ENCODE measurements at regions not wholly inside any gene's neighbourhood (a gene's known extent, or its start where the extent isn't known, plus 50 kb on each side); places are given as distances from the start of the nearest gene placed in this dataset.

- H3K4me3 Mint-ChIP-seq = no peak overlapping the region
- no peaks in the 10 kb centered on the region for H3K36me3 Mint-ChIP-seq
- H3K9me3 Mint-ChIP-seq = peaks cover 3% of the 10 kb centered on the region
- no peaks in the 10 kb centered on the region for H3K4me1 Mint-ChIP-seq (ENCODE audit: low read depth)
- no peak overlapping the region for H3K27ac Mint-ChIP-seq
- H3K27me3 Mint-ChIP-seq = peaks cover 2% of the 10 kb centered on the region
- intact Hi-C loops (cut with micrococcal nuclease) = no loop called here
- POLR2A ChIA-PET = no interaction called here
- CTCF ChIA-PET = no interaction called here
- DNase-seq = no peak
Observed at GRCh38 chr16:49910541-49911071, 54.7 kb upstream of the ZNF423 start.

- no peak overlapping the region for H3K4me3 Mint-ChIP-seq
- no peak overlapping the region for H3K27ac Mint-ChIP-seq
- POLR2A ChIA-PET = no interaction called here
- CTCF ChIA-PET = no interaction called here
- no peaks in the 10 kb centered on the region for H3K4me1 Mint-ChIP-seq (ENCODE audit: low read depth)
- H3K36me3 Mint-ChIP-seq = no peaks in the 10 kb centered on the region
- H3K27me3 Mint-ChIP-seq = peaks cover 2% of the 10 kb centered on the region
- intact Hi-C loops (cut with micrococcal nuclease) = no loop called here
- peaks cover 3% of the 10 kb centered on the region for H3K9me3 Mint-ChIP-seq
- no peak for DNase-seq
Observed at GRCh38 chr16:49911430-49911829, 55.5 kb upstream of the ZNF423 start.

- peaks cover 2% of the 10 kb centered on the region for H3K27me3 Mint-ChIP-seq
- H3K36me3 Mint-ChIP-seq = no peaks in the 10 kb centered on the region
- peaks cover 3% of the 10 kb centered on the region for H3K9me3 Mint-ChIP-seq
- H3K27ac Mint-ChIP-seq = no peak overlapping the region
- ChIA-PET POLR2A (no interaction called here), CTCF (no interaction called here)
- H3K4me1 Mint-ChIP-seq (ENCODE audit: low read depth) = no peaks in the 10 kb centered on the region
- no peak overlapping the region for H3K4me3 Mint-ChIP-seq
- intact Hi-C loops (cut with micrococcal nuclease) = no loop called here
- DNase-seq = no peak
Observed at GRCh38 chr16:49912721-49913120, 56.8 kb upstream of the ZNF423 start.

- peaks cover 3% of the 10 kb centered on the region for H3K9me3 Mint-ChIP-seq
- ChIA-PET POLR2A (no interaction called here), CTCF (no interaction called here)
- peaks cover 2% of the 10 kb centered on the region for H3K27me3 Mint-ChIP-seq
- no peak overlapping the region for H3K4me3 Mint-ChIP-seq
- no peak for DNase-seq
- H3K27ac Mint-ChIP-seq = no peak overlapping the region
- no peaks in the 10 kb centered on the region for H3K4me1 Mint-ChIP-seq (ENCODE audit: low read depth)
- intact Hi-C loops (cut with micrococcal nuclease) = no loop called here
- no peaks in the 10 kb centered on the region for H3K36me3 Mint-ChIP-seq
Observed at GRCh38 chr16:49913720-49914119, 57.8 kb upstream of the ZNF423 start.

- DNase-seq = no peak
- Mint-ChIP-seq H3K9me3 (peaks cover 3% of the 10 kb centered on the region), H3K4me3 (no peak overlapping the region), H3K27ac (no peak overlapping the region), H3K27me3 (peaks cover 2% of the 10 kb centered on the region), H3K36me3 (no peaks in the 10 kb centered on the region), H3K4me1 (ENCODE audit: low read depth) (no peaks in the 10 kb centered on the region)
- intact Hi-C loops (cut with micrococcal nuclease) = no loop called here
- POLR2A ChIA-PET = no interaction called here
- CTCF ChIA-PET = no interaction called here
Observed at GRCh38 chr16:49914657-49915056, 58.7 kb upstream of the ZNF423 start.

GRCh38 chr16:49918257-49918656 lies 62.3 kb upstream of the ZNF423 start:
- Mint-ChIP-seq H3K36me3 (no peaks in the 10 kb centered on the region), H3K9me3 (no peaks in the 10 kb centered on the region), H3K4me3 (no peak overlapping the region), H3K27ac (no peak overlapping the region), H3K27me3 (peaks cover under 1% of the 10 kb centered on the region), H3K4me1 (ENCODE audit: low read depth) (no peaks in the 10 kb centered on the region)
- DNase-seq = no peak
- POLR2A ChIA-PET = no interaction called here
- intact Hi-C loops (cut with micrococcal nuclease) = no loop called here
- CTCF ChIA-PET = no interaction called here

- Mint-ChIP-seq H3K4me3 (no peak overlapping the region), H3K9me3 (no peaks in the 10 kb centered on the region), H3K4me1 (ENCODE audit: low read depth) (no peaks in the 10 kb centered on the region), H3K36me3 (no peaks in the 10 kb centered on the region), H3K27me3 (peaks cover 4% of the 10 kb centered on the region), H3K27ac (no peak overlapping the region)
- intact Hi-C loops (cut with micrococcal nuclease) = no loop called here
- ChIA-PET POLR2A (no interaction called here), CTCF (no interaction called here)
- DNase-seq = no peak
Observed at GRCh38 chr16:49919327-49919726, 63.4 kb upstream of the ZNF423 start.

- ChIA-PET POLR2A (interaction anchor here (0.6 kb wide), 1 partner anchor 266 kb away, joined by 3 read pairs; no protein-coding TSS in a partner anchor), CTCF (interaction anchor here (1.5 kb wide), 1 partner anchor 36 kb away, joined by 3 read pairs; no protein-coding TSS in a partner anchor)
- intact Hi-C loops (cut with micrococcal nuclease) = no loop called here
- H3K4me1 Mint-ChIP-seq (ENCODE audit: low read depth) = no peaks in the 10 kb centered on the region
- H3K4me3 Mint-ChIP-seq = no peak overlapping the region
- peaks cover 9% of the 10 kb centered on the region for H3K27me3 Mint-ChIP-seq
- no peak overlapping the region for H3K27ac Mint-ChIP-seq
- H3K36me3 Mint-ChIP-seq = no peaks in the 10 kb centered on the region
- no peak for DNase-seq
- H3K9me3 Mint-ChIP-seq = no peaks in the 10 kb centered on the region
Observed at GRCh38 chr16:49920397-49920796, 64.5 kb upstream of the ZNF423 start.

GRCh38 chr16:49921106-49921505 lies 65.2 kb upstream of the ZNF423 start:
- Mint-ChIP-seq H3K27ac (no peak overlapping the region), H3K9me3 (no peaks in the 10 kb centered on the region), H3K36me3 (no peaks in the 10 kb centered on the region), H3K4me1 (ENCODE audit: low read depth) (no peaks in the 10 kb centered on the region), H3K27me3 (peaks cover 11% of the 10 kb centered on the region), H3K4me3 (no peak overlapping the region)
- no peak for DNase-seq
- intact Hi-C loops (cut with micrococcal nuclease) = no loop called here
- ChIA-PET CTCF (interaction anchor here (1.5 to 1.9 kb wide), 3 partner anchors 36 to 513 kb away, joined by 3 to 11 read pairs (median 10); no protein-coding TSS in a partner anchor), POLR2A (no interaction called here)

- intact Hi-C loops (cut with micrococcal nuclease) = loop anchor here (2.0 kb wide), 1 partner anchor 65 kb away; the partner anchor contains the start of gene ZNF423
- Mint-ChIP-seq H3K27ac (no peak overlapping the region), H3K4me3 (no peak overlapping the region), H3K9me3 (no peaks in the 10 kb centered on the region), H3K27me3 (peaks cover 11% of the 10 kb centered on the region), H3K36me3 (no peaks in the 10 kb centered on the region), H3K4me1 (ENCODE audit: low read depth) (no peaks in the 10 kb centered on the region)
- DNase-seq = peak; percentile 55
- CTCF ChIA-PET = interaction anchor here (1.5 to 1.9 kb wide), 3 partner anchors 37 to 514 kb away, joined by 3 to 11 read pairs (median 10); no protein-coding TSS in a partner anchor
- POLR2A ChIA-PET = no interaction called here
Observed at GRCh38 chr16:49921791-49922456, 66.0 kb upstream of the ZNF423 start.

GRCh38 chr16:49923411-49923810 lies 67.5 kb upstream of the ZNF423 start:
- POLR2A ChIA-PET = no interaction called here
- no peaks in the 10 kb centered on the region for H3K9me3 Mint-ChIP-seq
- no peaks in the 10 kb centered on the region for H3K36me3 Mint-ChIP-seq
- H3K27me3 Mint-ChIP-seq = peaks cover 12% of the 10 kb centered on the region
- no peak overlapping the region for H3K27ac Mint-ChIP-seq
- H3K4me3 Mint-ChIP-seq = no peak overlapping the region
- intact Hi-C loops (cut with micrococcal nuclease) = loop anchor here (2.0 kb wide), 1 partner anchor 67 kb away; the partner anchor contains the start of gene ZNF423
- no peaks in the 10 kb centered on the region for H3K4me1 Mint-ChIP-seq (ENCODE audit: low read depth)
- CTCF ChIA-PET = no interaction called here
- no peak for DNase-seq

- no peaks in the 10 kb centered on the region for H3K9me3 Mint-ChIP-seq
- ChIA-PET CTCF (no interaction called here), POLR2A (no interaction called here)
- peaks cover 13% of the 10 kb centered on the region for H3K27me3 Mint-ChIP-seq
- H3K4me3 Mint-ChIP-seq = no peak overlapping the region
- DNase-seq = no peak
- no peaks in the 10 kb centered on the region for H3K36me3 Mint-ChIP-seq
- intact Hi-C loops (cut with micrococcal nuclease) = no loop called here
- no peak overlapping the region for H3K27ac Mint-ChIP-seq
- H3K4me1 Mint-ChIP-seq (ENCODE audit: low read depth) = no peaks in the 10 kb centered on the region
Observed at GRCh38 chr16:49924078-49924477, 68.2 kb upstream of the ZNF423 start.

GRCh38 chr16:49926941-49927340 lies 71.0 kb upstream of the ZNF423 start:
- Mint-ChIP-seq H3K36me3 (no peaks in the 10 kb centered on the region), H3K27ac (no peak overlapping the region), H3K4me1 (ENCODE audit: low read depth) (no peaks in the 10 kb centered on the region), H3K9me3 (no peaks in the 10 kb centered on the region), H3K4me3 (no peak overlapping the region), H3K27me3 (peaks cover 15% of the 10 kb centered on the region)
- ChIA-PET CTCF (no interaction called here), POLR2A (no interaction called here)
- intact Hi-C loops (cut with micrococcal nuclease) = no loop called here
- DNase-seq = no peak
